A673 (cell line): ENCODE measurements at regions not wholly inside any gene's neighbourhood (a gene's known extent, or its start where the extent isn't known, plus 50 kb on each side); places are given as distances from the start of the nearest gene placed in this dataset.
A peak's percentile ranks its signal among the peaks of the same experiment; 100 is the strongest.

Source experiments
- BruUV-seq: library from RNA; stranded (reverse); fragments of 400-500 nt; replicated peaks from 2 replicates; lab custom pipeline; 2021; lab: Mats Ljungman, UMichigan
- CTCF ChIA-PET: fragments of 300-600 bp; sonication (Branson Sonifier 250); formaldehyde crosslinking; loops from one replicate; lab custom pipeline; 2022; ENCODE audit warnings: antibody characterized with exemption; lab: Charles Lee
- POLR2A ChIA-PET: fragments of 300-600 bp; sonication (Branson Sonifier 250); formaldehyde crosslinking; loops from one replicate; lab custom pipeline; 2022; ENCODE audit warnings: antibody characterized with exemption; ENCODE audit not compliant: low non-redundant PET; lab: Charles Lee
- DNase-seq: peaks from one replicate; pipeline ENCODE4 v3.0.0-alpha.2; 2015; ENCODE audit warnings: low spot score
- H3K27ac ChIP-seq: fragments of 200-600 bp; sonication (generic); 2 replicates; pipeline ENCODE4 v1.5.1; 2016; ENCODE audit warnings: mixed run types, low read depth, mild to moderate bottlenecking, mixed read lengths, antibody characterized with exemption, low read length; ENCODE audit not compliant: poor library complexity, severe bottlenecking
- H3K27me3 ChIP-seq: fragments of 200-600 bp; sonication (generic); replicated peaks from 2 replicates; pipeline ENCODE4 v1.6.1; 2017; ENCODE audit warnings: mixed run types, low read depth, mild to moderate bottlenecking, mixed read lengths, antibody characterized with exemption, low read length; ENCODE audit not compliant: insufficient read depth, poor library complexity
- H3K36me3 ChIP-seq: fragments of 200-600 bp; sonication (generic); 2 replicates; pipeline ENCODE4 v1.6.1; 2016; ENCODE audit warnings: mixed run types, mild to moderate bottlenecking, mixed read lengths, antibody characterized with exemption, low read length; ENCODE audit not compliant: insufficient read depth, poor library complexity, severe bottlenecking
- H3K4me1 ChIP-seq: fragments of 200-600 bp; sonication (generic); 2 replicates; pipeline ENCODE4 v1.6.1; 2017; ENCODE audit warnings: mixed run types, mild to moderate bottlenecking, mixed read lengths, antibody characterized with exemption, low read length; ENCODE audit not compliant: insufficient read depth, poor library complexity, severe bottlenecking
- H3K4me3 ChIP-seq: fragments of 200-600 bp; sonication (generic); 2 replicates; pipeline ENCODE4 v1.5.1; 2016; ENCODE audit warnings: low read depth, mixed run types, mild to moderate bottlenecking, mixed read lengths, low read length; ENCODE audit not compliant: poor library complexity, severe bottlenecking
- H3K9me3 ChIP-seq: fragments of 200-600 bp; sonication (generic); 2 replicates; pipeline ENCODE4 v1.6.1; 2016; ENCODE audit warnings: mixed run types, low read depth, mild to moderate bottlenecking, mixed read lengths, antibody characterized with exemption, low read length; ENCODE audit not compliant: poor library complexity, severe bottlenecking
- CTCF ChIP-seq: fragments of 300-800, 200-600 bp; sonication (generic); conservative IDR thresholded peaks from 2 replicates; pipeline ENCODE4 v1.5.1; 2017; ENCODE audit warnings: low read depth, mild to moderate bottlenecking, antibody characterized with exemption, low read length, moderate library complexity, mixed read lengths
- EZH2 ChIP-seq: fragments of 200-600 bp; sonication (generic); IDR thresholded peaks from 2 replicates; pipeline ENCODE4 v1.6.1; 2017; ENCODE audit warnings: borderline replicate concordance, low read depth, mild to moderate bottlenecking, mixed read lengths, antibody characterized with exemption, low read length; ENCODE audit not compliant: poor library complexity, severe bottlenecking
- intact Hi-C: fragments of 100-400 bp; cut with micrococcal nuclease; formaldehyde crosslinking; loops from one replicate; pipeline ENCODE4 v1.10.0; 2022; ENCODE audit not compliant: unreplicated experiment

DNA sequence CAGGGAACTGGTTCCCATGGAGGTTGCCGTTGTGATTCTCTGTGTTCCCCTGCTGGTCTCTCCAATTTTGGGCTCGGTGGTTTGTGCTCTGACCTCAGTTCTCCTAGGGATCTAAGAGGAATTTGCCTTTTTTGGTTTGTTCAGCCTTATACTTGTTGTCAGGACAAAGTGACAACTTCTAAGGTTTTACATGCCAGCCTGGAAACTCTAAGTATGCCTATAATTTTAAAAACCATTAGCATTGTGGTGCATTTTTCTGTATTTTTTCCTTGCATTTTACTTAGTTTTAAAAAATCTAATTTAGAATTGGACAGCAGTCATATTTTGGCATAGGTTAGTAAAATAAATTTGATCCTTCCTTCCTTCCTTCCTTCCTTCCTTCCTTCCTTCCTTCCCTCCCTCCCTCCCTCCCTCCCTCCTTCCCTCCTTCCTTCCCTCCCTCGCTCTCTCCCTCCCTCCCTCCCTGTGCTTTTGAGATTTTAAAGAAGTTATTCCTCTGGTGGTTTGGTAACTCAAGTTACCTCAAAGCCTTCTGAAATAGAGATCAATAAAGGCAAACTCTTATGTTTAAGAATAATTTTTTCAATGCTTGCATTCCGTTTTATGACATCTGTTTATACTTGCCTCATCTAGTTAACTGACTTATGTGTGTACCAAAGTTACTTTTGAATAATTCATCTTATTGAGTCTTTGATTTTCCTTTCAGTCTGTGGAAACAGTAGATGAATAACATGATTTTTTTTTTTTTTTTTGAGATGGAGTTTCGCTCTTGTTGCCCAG lies 141.3 kb upstream of the RGS17 start:
- H3K9me3 ChIP-seq = peaks cover 19% of the 10 kb centered on the region
- H3K27ac ChIP-seq = peak overlapping the region; percentile 98
- peak overlapping the region; percentile 13 for H3K4me3 ChIP-seq
- H3K27me3 ChIP-seq = no peaks in the 10 kb centered on the region
- no peaks in the 10 kb centered on the region for H3K36me3 ChIP-seq
- TF ChIP-seq CTCF (no peak), EZH2 (no peak)
- POLR2A ChIA-PET = no interaction called here
- intact Hi-C loops = loop anchor here (1.0 to 2.0 kb wide), 2 partner anchors 38 to 266 kb away; no protein-coding TSS in a partner anchor
- no TSS peak for BruUV-seq
- H3K4me1 ChIP-seq = peaks cover 24% of the 10 kb centered on the region
- CTCF ChIA-PET = no interaction called here
- DNase-seq = peak; percentile 90

GRCh38 chr6:153263489-153263888 lies 132.4 kb upstream of the RGS17 start:
- ChIA-PET POLR2A (interaction anchor here (0.5 kb wide), 1 partner anchor 126 kb away, joined by 3 read pairs; no protein-coding TSS in a partner anchor), CTCF (no interaction called here)
- no peaks in the 10 kb centered on the region for H3K27me3 ChIP-seq
- intact Hi-C loops = no loop called here
- TF ChIP-seq CTCF (no peak), EZH2 (no peak)
- BruUV-seq = no TSS peak
- H3K4me3 ChIP-seq = no peak overlapping the region
- no peak overlapping the region for H3K27ac ChIP-seq
- no peak for DNase-seq
- H3K9me3 ChIP-seq = no peaks in the 10 kb centered on the region
- no peaks in the 10 kb centered on the region for H3K36me3 ChIP-seq
- H3K4me1 ChIP-seq = no peaks in the 10 kb centered on the region

DNA sequence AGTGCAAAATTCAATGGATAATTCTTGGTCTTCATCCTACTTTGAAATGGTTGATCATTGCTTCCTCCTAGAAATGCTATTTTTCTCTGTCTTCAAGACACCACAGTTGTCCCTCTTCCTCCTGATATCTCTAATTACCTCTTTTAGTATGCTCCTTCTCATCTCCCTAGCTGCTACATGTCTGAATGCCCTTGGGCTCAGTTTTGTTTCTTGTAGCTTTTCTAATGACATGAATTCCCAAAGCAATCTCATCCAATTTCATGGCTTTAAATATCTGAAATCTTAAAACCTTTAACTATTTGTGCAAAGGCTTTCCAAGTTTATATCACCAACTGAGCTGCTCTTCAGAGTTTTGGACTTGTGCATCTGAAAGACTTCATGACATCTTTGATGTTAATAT lies 120.2 kb upstream of the RGS17 start:
- DNase-seq = no peak
- H3K27me3 ChIP-seq = no peaks in the 10 kb centered on the region
- ChIA-PET POLR2A (no interaction called here), CTCF (interaction anchor here (0.5 kb wide), 1 partner anchor 63 kb away, joined by 4 read pairs; no protein-coding TSS in a partner anchor)
- H3K27ac ChIP-seq = no peak overlapping the region
- intact Hi-C loops = no loop called here
- no peak for TF ChIP-seq CTCF
- no peak for TF ChIP-seq EZH2
- H3K4me1 ChIP-seq = peaks cover 39% of the 10 kb centered on the region
- no peaks in the 10 kb centered on the region for H3K36me3 ChIP-seq
- no peak overlapping the region for H3K4me3 ChIP-seq
- no TSS peak for BruUV-seq
- H3K9me3 ChIP-seq = no peaks in the 10 kb centered on the region
